ENCODE measurements at regions not wholly inside any gene's neighbourhood (a gene's known extent, or its start where the extent isn't known, plus 50 kb on each side); places are given as distances from the start of the nearest gene placed in this dataset.

GRCh38 chr4:43993196-43993902 lies 455.3 kb downstream of the KCTD8 start:
- Mint-ChIP-seq H3K4me1 (no peaks in the 10 kb centered on the region), H3K4me3 (no peak overlapping the region), H3K27ac (no peak overlapping the region), H3K9me3 (peaks cover 0 to 11% (median 2%) of the 10 kb centered on the region in 7 donors), H3K36me3 (no peaks in the 10 kb centered on the region), H3K27me3 (no peaks in the 10 kb centered on the region)
- Histone ChIP-seq H3K4me1 (ENCODE audit: control insufficient read depth, insufficient read depth, low read length, poor library complexity, severe bottlenecking) (no peaks in the 10 kb centered on the region), H3K27ac (ENCODE audit: insufficient read depth, low read length, poor library complexity, severe bottlenecking) (no peak overlapping the region), H3K27me3 (ENCODE audit: control insufficient read depth, insufficient read depth, low read length) (no peaks in the 10 kb centered on the region), H3K9me3 (ENCODE audit: control insufficient read depth in 2 of 2, low read length in 2 of 2) (no peaks in the 10 kb centered on the region), H3K4me3 (ENCODE audit: low read depth, low read length) (no peak overlapping the region), H3K36me3 (ENCODE audit: control insufficient read depth, insufficient read depth, low read length) (no peaks in the 10 kb centered on the region)
- ATAC-seq (ENCODE audit: low read depth in 2 of 2) (no peak), DNase-seq (no peak)

- DNase-seq (no peak), ATAC-seq (ENCODE audit: low read depth in 2 of 2) (no peak)
- Mint-ChIP-seq H3K27me3 (no peaks in the 10 kb centered on the region), H3K9me3 (peaks cover 2 to 7% (median 5%) of the 10 kb centered on the region in 7 donors), H3K36me3 (no peaks in the 10 kb centered on the region), H3K4me1 (no peaks in the 10 kb centered on the region), H3K27ac (no peak overlapping the region), H3K4me3 (no peak overlapping the region)
- Histone ChIP-seq H3K4me3 (ENCODE audit: low read depth, low read length) (no peak overlapping the region), H3K27me3 (ENCODE audit: control insufficient read depth, insufficient read depth, low read length) (no peaks in the 10 kb centered on the region), H3K27ac (ENCODE audit: insufficient read depth, low read length, poor library complexity, severe bottlenecking) (no peak overlapping the region), H3K36me3 (ENCODE audit: control insufficient read depth, insufficient read depth, low read length) (no peaks in the 10 kb centered on the region), H3K4me1 (ENCODE audit: control insufficient read depth, insufficient read depth, low read length, poor library complexity, severe bottlenecking) (no peaks in the 10 kb centered on the region), H3K9me3 (ENCODE audit: control insufficient read depth in 2 of 2, low read length in 2 of 2) (no peaks in the 10 kb centered on the region)
These were observed 448.9 kb downstream of the KCTD8 start for GRCh38 chr4:43999669-44000068.

GRCh38 chr4:44002368-44002767 lies 446.2 kb downstream of the KCTD8 start:
- no peaks in the 10 kb centered on the region for H3K4me1 Mint-ChIP-seq
- Histone ChIP-seq H3K4me1 (ENCODE audit: control insufficient read depth, insufficient read depth, low read length, poor library complexity, severe bottlenecking) (no peaks in the 10 kb centered on the region), H3K4me3 (ENCODE audit: low read depth, low read length) (no peak overlapping the region), H3K27me3 (ENCODE audit: control insufficient read depth, insufficient read depth, low read length) (no peaks in the 10 kb centered on the region), H3K9me3 (ENCODE audit: control insufficient read depth in 2 of 2, low read length in 2 of 2) (no peaks in the 10 kb centered on the region), H3K36me3 (ENCODE audit: control insufficient read depth, insufficient read depth, low read length) (no peaks in the 10 kb centered on the region), H3K27ac (ENCODE audit: insufficient read depth, low read length, poor library complexity, severe bottlenecking) (no peak overlapping the region)
- H3K27ac Mint-ChIP-seq, result no peak overlapping the region
- ATAC-seq (ENCODE audit: low read depth in 2 of 2) (no peak), DNase-seq (no peak)
- H3K9me3 Mint-ChIP-seq, result peaks cover 0 to 6% (median 1%) of the 10 kb centered on the region in 7 donors
- no peak overlapping the region for H3K4me3 Mint-ChIP-seq
- H3K27me3 Mint-ChIP-seq, result no peaks in the 10 kb centered on the region
- H3K36me3 Mint-ChIP-seq, result no peaks in the 10 kb centered on the region

GRCh38 chr4:44016570-44017421 lies 431.8 kb downstream of the KCTD8 start:
- H3K27ac Mint-ChIP-seq, result no peak overlapping the region
- H3K4me3 Mint-ChIP-seq, result no peak overlapping the region
- H3K4me1 Mint-ChIP-seq, result no peaks in the 10 kb centered on the region
- no peaks in the 10 kb centered on the region for H3K36me3 Mint-ChIP-seq
- H3K4me3 ChIP-seq (ENCODE audit: low read depth, low read length), result no peak overlapping the region
- H3K36me3 ChIP-seq (ENCODE audit: control insufficient read depth, insufficient read depth, low read length), result no peaks in the 10 kb centered on the region
- no peaks in the 10 kb centered on the region for H3K27me3 ChIP-seq (ENCODE audit: control insufficient read depth, insufficient read depth, low read length)
- DNase-seq (no peak), ATAC-seq (ENCODE audit: low read depth in 2 of 2) (no peak)
- peaks cover 0 to 12% (median 3%) of the 10 kb centered on the region in 7 donors for H3K9me3 Mint-ChIP-seq
- peaks cover 0 to 3% of the 10 kb centered on the region in 2 experiments for H3K9me3 ChIP-seq (ENCODE audit: control insufficient read depth in 2 of 2, low read length in 2 of 2)
- H3K27me3 Mint-ChIP-seq, result no peaks in the 10 kb centered on the region
- H3K27ac ChIP-seq (ENCODE audit: insufficient read depth, low read length, poor library complexity, severe bottlenecking), result no peak overlapping the region
- no peaks in the 10 kb centered on the region for H3K4me1 ChIP-seq (ENCODE audit: control insufficient read depth, insufficient read depth, low read length, poor library complexity, severe bottlenecking)

- no peak overlapping the region for H3K27ac Mint-ChIP-seq
- no peaks in the 10 kb centered on the region for H3K4me1 Mint-ChIP-seq
- DNase-seq (no peak), ATAC-seq (ENCODE audit: low read depth in 2 of 2) (no peak)
- Histone ChIP-seq H3K27ac (ENCODE audit: insufficient read depth, low read length, poor library complexity, severe bottlenecking) (no peak overlapping the region), H3K4me1 (ENCODE audit: control insufficient read depth, insufficient read depth, low read length, poor library complexity, severe bottlenecking) (no peaks in the 10 kb centered on the region), H3K4me3 (ENCODE audit: low read depth, low read length) (no peak overlapping the region), H3K27me3 (ENCODE audit: control insufficient read depth, insufficient read depth, low read length) (no peaks in the 10 kb centered on the region), H3K36me3 (ENCODE audit: control insufficient read depth, insufficient read depth, low read length) (no peaks in the 10 kb centered on the region), H3K9me3 (ENCODE audit: control insufficient read depth in 2 of 2, low read length in 2 of 2) (peaks cover 0 to 3% of the 10 kb centered on the region in 2 experiments)
- no peaks in the 10 kb centered on the region for H3K27me3 Mint-ChIP-seq
- peaks cover 0 to 12% (median 3%) of the 10 kb centered on the region in 7 donors for H3K9me3 Mint-ChIP-seq
- H3K36me3 Mint-ChIP-seq, result no peaks in the 10 kb centered on the region
- no peak overlapping the region for H3K4me3 Mint-ChIP-seq
These were observed 431.2 kb downstream of the KCTD8 start for GRCh38 chr4:44017422-44017739.

- Histone ChIP-seq H3K4me3 (ENCODE audit: low read depth, low read length) (no peak overlapping the region), H3K9me3 (ENCODE audit: control insufficient read depth in 2 of 2, low read length in 2 of 2) (peaks cover 0 to 3% of the 10 kb centered on the region in 2 experiments), H3K27me3 (ENCODE audit: control insufficient read depth, insufficient read depth, low read length) (no peaks in the 10 kb centered on the region), H3K27ac (ENCODE audit: insufficient read depth, low read length, poor library complexity, severe bottlenecking) (no peak overlapping the region), H3K36me3 (ENCODE audit: control insufficient read depth, insufficient read depth, low read length) (no peaks in the 10 kb centered on the region), H3K4me1 (ENCODE audit: control insufficient read depth, insufficient read depth, low read length, poor library complexity, severe bottlenecking) (no peaks in the 10 kb centered on the region)
- Mint-ChIP-seq H3K9me3 (peaks cover 0 to 6% (median 4%) of the 10 kb centered on the region in 7 donors), H3K4me1 (no peaks in the 10 kb centered on the region), H3K36me3 (no peaks in the 10 kb centered on the region), H3K4me3 (no peak overlapping the region), H3K27me3 (no peaks in the 10 kb centered on the region), H3K27ac (no peak overlapping the region)
- ATAC-seq (ENCODE audit: low read depth in 2 of 2) (no peak), DNase-seq (no peak)
These were observed 428.9 kb downstream of the KCTD8 start for GRCh38 chr4:44019721-44020120.

- no peak overlapping the region for H3K27ac ChIP-seq (ENCODE audit: insufficient read depth, low read length, poor library complexity, severe bottlenecking)
- no peak overlapping the region for H3K4me3 ChIP-seq (ENCODE audit: low read depth, low read length)
- Mint-ChIP-seq H3K36me3 (no peaks in the 10 kb centered on the region), H3K9me3 (peaks cover 0 to 21% (median 4%) of the 10 kb centered on the region in 7 donors), H3K27me3 (no peaks in the 10 kb centered on the region), H3K27ac (no peak overlapping the region), H3K4me3 (no peak overlapping the region), H3K4me1 (no peaks in the 10 kb centered on the region)
- H3K9me3 ChIP-seq (ENCODE audit: control insufficient read depth in 2 of 2, low read length in 2 of 2), result no peaks in the 10 kb centered on the region
- no peak for ATAC-seq (ENCODE audit: low read depth in 2 of 2)
- DNase-seq, result no peak
- H3K4me1 ChIP-seq (ENCODE audit: control insufficient read depth, insufficient read depth, low read length, poor library complexity, severe bottlenecking), result no peaks in the 10 kb centered on the region
- no peaks in the 10 kb centered on the region for H3K36me3 ChIP-seq (ENCODE audit: control insufficient read depth, insufficient read depth, low read length)
- no peaks in the 10 kb centered on the region for H3K27me3 ChIP-seq (ENCODE audit: control insufficient read depth, insufficient read depth, low read length)
These were observed 423.1 kb downstream of the KCTD8 start for GRCh38 chr4:44025376-44026020.
